SH-SY5Y (cell line): ENCODE measurements at regions not wholly inside any gene's neighbourhood (a gene's known extent, or its start where the extent isn't known, plus 50 kb on each side); places are given as distances from the start of the nearest gene placed in this dataset.

Experiments used
- GATA2 ChIP-seq: IDR thresholded peaks from 2 replicates; pipeline ENCODE4 v1.6.1; 2011; ENCODE audit warnings: mild to moderate bottlenecking, low read depth, low read length
- GATA3 ChIP-seq: IDR thresholded peaks from 2 replicates; pipeline ENCODE4 v1.6.1; 2011; ENCODE audit warnings: low read depth, mild to moderate bottlenecking, low read length, moderate library complexity

DNA sequence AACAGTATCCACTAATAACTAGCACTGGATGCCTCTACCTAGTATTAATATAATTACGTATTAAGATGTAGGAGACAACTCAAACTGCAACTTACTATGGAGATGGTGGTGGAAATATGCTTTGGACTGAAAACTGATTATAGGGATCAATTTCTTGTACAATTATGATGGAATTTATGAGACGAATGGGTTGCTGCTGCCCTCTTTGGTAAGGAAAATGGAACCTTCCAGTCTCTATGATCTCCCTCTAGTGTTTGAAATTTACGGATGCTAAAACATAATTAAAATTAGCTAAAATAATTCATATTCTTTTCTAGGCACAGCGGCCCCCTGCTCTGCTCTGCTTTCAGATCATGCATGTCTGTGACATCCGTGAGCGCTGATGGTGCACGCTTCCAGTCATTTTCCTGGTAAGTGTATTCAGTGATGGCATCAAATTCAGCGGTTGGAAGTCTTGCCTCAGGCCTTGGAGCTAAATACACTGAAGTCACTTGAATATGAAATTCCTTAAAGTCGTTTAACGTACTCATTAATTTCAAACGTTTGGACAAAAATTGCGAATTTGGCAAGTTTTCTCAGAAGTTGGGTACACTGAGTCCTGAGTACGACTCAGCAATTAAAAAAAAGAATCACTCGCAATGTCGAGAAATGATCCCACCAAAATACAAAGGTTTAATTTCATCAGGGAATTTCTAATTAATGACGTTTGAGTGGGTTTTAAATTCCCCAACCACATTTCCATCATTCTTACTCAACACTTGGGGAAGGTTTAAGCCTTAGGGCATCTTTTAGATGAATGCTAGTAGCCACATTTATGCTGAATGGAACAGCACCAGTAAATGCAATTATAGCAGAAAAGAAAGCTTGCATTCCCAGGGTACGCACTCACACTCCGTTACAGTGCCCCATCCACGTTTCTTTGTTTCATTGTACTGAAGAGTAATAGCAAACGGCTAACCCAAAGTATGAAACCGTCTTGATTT, 132.6 kb downstream of the NR2F2 start:
- no peak for TF ChIP-seq GATA3
- TF ChIP-seq GATA2, result no peak
